ENCODE measurements at regions not wholly inside any gene's neighbourhood (a gene's known extent, or its start where the extent isn't known, plus 50 kb on each side); places are given as distances from the start of the nearest gene placed in this dataset.

- TF ChIP-seq CTCF (IDR thresholded peaks at IDR 0.05 in 8 of 11, conservative IDR thresholded peaks at IDR 0.05 in 3 of 11) (no peak), POLR2AphosphoS5 (IDR thresholded peaks at IDR 0.05) (no peak)
Observed at GRCh38 chr4:157634057-157634456, 413.5 kb downstream of the GRIA2 start.

Data from spleen (tissue), 7 donors.